NT2/D1 (cell line): ENCODE measurements at regions not wholly inside any gene's neighbourhood (a gene's known extent, or its start where the extent isn't known, plus 50 kb on each side); places are given as distances from the start of the nearest gene placed in this dataset.
"Not testable (repeated sequence)": the region's sequence is repeated elsewhere in the genome, so short reads cannot be mapped to it uniquely, and the experiment has no call there.

Experiments used
- DNase-seq: peaks from one replicate; pipeline ENCODE4 v3.0.0-alpha.2; 2011; ENCODE audit warnings: low read depth, low spot score
- H3K27me3 ChIP-seq: 2 replicates; pipeline ENCODE4 v1.6.0; 2011; ENCODE audit warnings: mild to moderate bottlenecking; ENCODE audit not compliant: insufficient read length, insufficient read depth
- H3K36me3 ChIP-seq: 2 replicates; pipeline ENCODE4 v1.6.1; 2011; ENCODE audit warnings: mild to moderate bottlenecking, low read length, mixed read lengths; ENCODE audit not compliant: insufficient read depth, insufficient read length
- H3K4me1 ChIP-seq: 2 replicates; pipeline ENCODE4 v1.5.1; 2011; ENCODE audit not compliant: insufficient read depth, insufficient read length
- H3K4me3 ChIP-seq: 2 replicates; pipeline ENCODE4 v1.5.1; 2011; ENCODE audit warnings: low read depth; ENCODE audit not compliant: insufficient read length
- H3K9ac ChIP-seq: 2 replicates; pipeline ENCODE4 v1.6.0; 2011; ENCODE audit warnings: low read depth; ENCODE audit not compliant: insufficient read length
- H3K9me3 ChIP-seq: 2 replicates; pipeline ENCODE4 v1.5.1; 2011; ENCODE audit warnings: mild to moderate bottlenecking, low read length; ENCODE audit not compliant: insufficient read depth
- SUZ12 ChIP-seq: IDR thresholded peaks from 2 replicates; pipeline ENCODE4 v1.6.1; 2011; ENCODE audit not compliant: insufficient read length, insufficient read depth; ENCODE audit errors: extremely low read depth
- YY1 ChIP-seq: IDR thresholded peaks from 2 replicates; pipeline ENCODE4 v1.6.1; 2011; ENCODE audit not compliant: insufficient read length, insufficient read depth
- ZNF274 ChIP-seq: IDR thresholded peaks from 2 replicates; pipeline ENCODE4 v1.6.1; 2011; ENCODE audit warnings: mild to moderate bottlenecking, low read depth, low read length

GRCh38 chrX:31014474-31014873 is 57.4 kb downstream of the FTHL17 start:
- H3K36me3 ChIP-seq, H3K27me3 ChIP-seq, H3K4me3 ChIP-seq, H3K9me3 ChIP-seq, H3K4me1 ChIP-seq, H3K9ac ChIP-seq: not testable (repeated sequence)
- DNase-seq, result peak; percentile 23

DNA sequence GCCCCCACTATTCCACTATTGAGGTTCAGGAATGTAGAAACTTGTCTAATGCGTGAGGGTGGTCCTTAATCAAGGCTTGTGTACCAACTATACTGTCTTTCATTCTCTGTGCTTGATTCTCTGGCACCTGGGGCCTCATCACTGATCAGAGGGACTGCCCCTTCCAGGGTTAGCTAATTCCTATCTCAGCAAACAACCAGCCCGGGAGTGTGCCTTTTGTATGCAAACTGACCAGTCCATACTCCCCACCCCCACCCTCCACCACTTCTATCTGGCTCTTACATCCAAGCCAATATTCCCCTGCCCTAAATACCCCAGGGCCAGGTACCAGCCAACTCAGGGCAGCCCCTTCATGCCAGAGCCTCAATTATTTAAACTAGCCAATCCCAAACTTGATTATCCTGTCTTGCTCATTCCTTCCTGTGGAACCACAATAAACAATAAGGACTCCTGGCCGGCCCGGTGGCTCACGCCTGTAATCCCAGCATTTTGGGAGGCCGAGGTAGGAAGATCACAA is 59.3 kb downstream of the FTHL17 start:
- Histone ChIP-seq H3K4me3 (no peak overlapping the region), H3K9me3 (no peaks in the 10 kb centered on the region), H3K9ac (no peak overlapping the region), H3K27me3 (no peaks in the 10 kb centered on the region), H3K36me3 (no peaks in the 10 kb centered on the region), H3K4me1 (no peaks in the 10 kb centered on the region)
- TF ChIP-seq YY1 (no peak), SUZ12 (no peak), ZNF274 (no peak)
- no peak for DNase-seq

GRCh38 chrX:31007321-31007720 is 64.5 kb downstream of the FTHL17 start:
- Histone ChIP-seq H3K9ac (no peak overlapping the region), H3K4me1 (no peaks in the 10 kb centered on the region), H3K27me3 (no peaks in the 10 kb centered on the region), H3K4me3 (no peak overlapping the region), H3K36me3 (no peaks in the 10 kb centered on the region), H3K9me3 (no peaks in the 10 kb centered on the region)
- no peak for TF ChIP-seq SUZ12
- TF ChIP-seq ZNF274, result no peak
- no peak for TF ChIP-seq YY1
- no peak for DNase-seq

DNA sequence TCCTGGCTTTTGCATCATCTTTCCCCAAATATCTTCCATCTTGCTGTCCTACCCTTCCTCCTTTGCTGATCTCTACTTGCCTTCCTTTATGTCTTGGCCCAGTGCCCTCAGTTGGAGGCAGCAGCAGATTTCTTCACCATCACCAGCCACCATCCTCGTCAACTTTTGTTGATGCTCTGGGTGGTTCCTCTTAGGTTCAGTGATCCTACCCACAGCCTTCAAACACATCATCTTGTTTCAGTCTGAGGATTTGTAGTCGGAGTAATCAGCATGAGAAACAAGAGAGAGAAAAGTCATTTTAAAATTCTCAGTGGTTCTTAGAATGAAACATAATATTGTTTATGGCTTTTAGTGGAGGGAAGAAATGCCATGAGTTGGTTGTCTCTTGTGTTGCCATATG is 65.8 kb downstream of the FTHL17 start:
- H3K27me3 ChIP-seq, result no peaks in the 10 kb centered on the region
- DNase-seq, result no peak
- no peak overlapping the region for H3K4me3 ChIP-seq
- H3K36me3 ChIP-seq, result no peaks in the 10 kb centered on the region
- TF ChIP-seq YY1 (no peak), SUZ12 (no peak), ZNF274 (no peak)
- H3K9me3 ChIP-seq, result no peaks in the 10 kb centered on the region
- H3K9ac ChIP-seq, result no peak overlapping the region
- H3K4me1 ChIP-seq, result no peaks in the 10 kb centered on the region

- Histone ChIP-seq H3K36me3 (no peaks in the 10 kb centered on the region), H3K9me3 (no peaks in the 10 kb centered on the region), H3K4me3 (no peak overlapping the region), H3K9ac (no peak overlapping the region), H3K27me3 (no peaks in the 10 kb centered on the region), H3K4me1 (no peaks in the 10 kb centered on the region)
- no peak for DNase-seq
- TF ChIP-seq SUZ12, result no peak
- no peak for TF ChIP-seq YY1
- TF ChIP-seq ZNF274, result no peak
These were observed 74.4 kb downstream of the FTHL17 start for GRCh38 chrX:30997411-30997810.

DNA sequence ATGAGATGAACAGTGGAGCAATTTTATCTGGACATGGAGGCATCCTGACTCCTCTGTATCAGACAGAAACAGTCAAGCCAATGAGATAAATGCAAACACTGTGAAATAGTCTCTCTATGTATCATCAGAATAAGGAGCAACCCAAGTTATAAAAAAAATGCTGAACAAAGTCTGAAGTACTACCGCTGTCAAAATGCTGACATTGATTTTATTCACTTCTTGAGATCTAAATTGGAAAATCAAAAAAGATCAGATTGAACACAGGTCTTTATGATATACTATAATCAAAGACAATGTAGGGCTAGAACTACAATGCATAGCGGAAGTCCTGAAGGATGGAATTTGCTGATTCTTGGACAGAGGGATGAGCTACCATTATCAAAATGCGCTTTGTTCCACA is 76.1 kb downstream of the FTHL17 start:
- no peaks in the 10 kb centered on the region for H3K36me3 ChIP-seq
- no peaks in the 10 kb centered on the region for H3K4me1 ChIP-seq
- DNase-seq, result no peak
- H3K9me3 ChIP-seq, result no peaks in the 10 kb centered on the region
- H3K27me3 ChIP-seq, result no peaks in the 10 kb centered on the region
- TF ChIP-seq YY1 (no peak), SUZ12 (no peak), ZNF274 (no peak)
- no peak overlapping the region for H3K4me3 ChIP-seq
- no peak overlapping the region for H3K9ac ChIP-seq

GRCh38 chrX:30995060-30995700 is 76.7 kb downstream of the FTHL17 start:
- Histone ChIP-seq H3K4me1 (no peaks in the 10 kb centered on the region), H3K36me3 (no peaks in the 10 kb centered on the region)
- TF ChIP-seq SUZ12 (no peak), ZNF274 (no peak), YY1 (no peak)

DNA sequence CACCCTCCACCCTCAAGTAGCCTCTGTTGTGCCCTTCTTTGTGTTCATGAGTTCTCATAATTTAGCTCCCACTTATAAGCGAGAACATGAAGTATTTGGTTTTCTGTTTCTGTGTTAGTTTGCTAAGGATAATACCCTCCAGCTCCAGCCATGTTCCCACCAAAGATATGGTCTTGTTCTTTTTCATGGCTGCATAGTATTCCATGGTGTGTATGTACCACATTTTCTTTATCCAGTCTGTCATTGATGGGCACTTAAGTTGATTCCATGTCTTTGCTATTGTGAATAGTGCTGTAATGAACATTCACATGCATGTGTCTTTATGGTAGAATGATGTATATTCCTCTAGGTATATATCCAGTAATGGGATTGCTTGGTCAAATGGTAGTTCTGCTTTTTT is 77.8 kb downstream of the FTHL17 start:
- not testable (repeated sequence) for DNase-seq, H3K4me1 ChIP-seq, H3K9me3 ChIP-seq, H3K36me3 ChIP-seq, H3K9ac ChIP-seq, H3K4me3 ChIP-seq, H3K27me3 ChIP-seq

More at GRCh38 chrX:30995060-30995700, 76.7 kb downstream of the FTHL17 start:
- Histone ChIP-seq H3K9me3 (no peaks in the 10 kb centered on the region), H3K9ac (no peak overlapping the region), H3K27me3 (no peaks in the 10 kb centered on the region), H3K4me3 (no peak overlapping the region)
- DNase-seq, result no peak
